ENCODE measurements at regions not wholly inside any gene's neighbourhood (a gene's known extent, or its start where the extent isn't known, plus 50 kb on each side); places are given as distances from the start of the nearest gene placed in this dataset.

- TF ChIP-seq POLR2A (IDR thresholded peaks at IDR 0.05) (no peak), CTCF (IDR thresholded peaks at IDR 0.05) (no peak)
These were observed 125.1 kb downstream of the TMEM200C start for GRCh38 chr18:5770176-5770575.

All from body of pancreas (tissue), 4 donors.